ENCODE measurements at regions not wholly inside any gene's neighbourhood (a gene's known extent, or its start where the extent isn't known, plus 50 kb on each side); places are given as distances from the start of the nearest gene placed in this dataset.

DNA sequence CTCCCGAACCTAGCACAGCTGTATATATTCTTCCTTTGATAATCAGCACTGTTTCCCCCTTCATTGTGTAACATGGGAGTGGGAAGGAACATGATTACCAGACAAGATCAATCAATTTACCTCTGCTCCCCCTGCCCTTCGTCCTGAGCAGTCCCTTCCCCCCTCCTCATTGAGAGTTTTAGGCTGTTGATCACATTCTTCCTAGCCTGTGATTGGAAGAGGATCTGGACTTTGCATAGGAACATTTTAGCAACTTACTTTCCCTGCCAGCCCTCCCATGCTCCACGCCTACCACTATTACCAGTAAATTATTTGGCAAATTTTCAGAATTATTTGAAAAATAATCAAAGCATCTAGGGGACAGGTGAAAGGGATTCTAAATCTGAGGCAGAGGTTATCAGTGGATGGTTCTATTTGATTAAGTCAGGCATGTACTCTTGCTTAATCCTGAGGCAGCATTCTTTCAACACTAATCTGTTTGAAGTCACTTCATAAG, 62.7 kb upstream of the ABCD3 start:
- Histone ChIP-seq H3K36me3 (ENCODE audit: control insufficient read depth, insufficient read depth, low read length) (no peaks in the 10 kb centered on the region), H3K9ac (ENCODE audit: extremely low read depth, low read length, poor library complexity, severe bottlenecking) (no peak overlapping the region), H3K9me3 (ENCODE audit: control insufficient read depth, low read length) (no peaks in the 10 kb centered on the region), H3K4me3 (ENCODE audit: low read length) (no peak overlapping the region), H3K27ac (ENCODE audit: low read depth, low read length) (no peak overlapping the region), H3K4me1 (ENCODE audit: control insufficient read depth, insufficient read depth, low read length) (peaks cover 8% of the 10 kb centered on the region), H3K27me3 (ENCODE audit: control insufficient read depth, insufficient read depth, low read length, poor library complexity, severe bottlenecking) (no peaks in the 10 kb centered on the region)
- TF ChIP-seq, protein P1, sequence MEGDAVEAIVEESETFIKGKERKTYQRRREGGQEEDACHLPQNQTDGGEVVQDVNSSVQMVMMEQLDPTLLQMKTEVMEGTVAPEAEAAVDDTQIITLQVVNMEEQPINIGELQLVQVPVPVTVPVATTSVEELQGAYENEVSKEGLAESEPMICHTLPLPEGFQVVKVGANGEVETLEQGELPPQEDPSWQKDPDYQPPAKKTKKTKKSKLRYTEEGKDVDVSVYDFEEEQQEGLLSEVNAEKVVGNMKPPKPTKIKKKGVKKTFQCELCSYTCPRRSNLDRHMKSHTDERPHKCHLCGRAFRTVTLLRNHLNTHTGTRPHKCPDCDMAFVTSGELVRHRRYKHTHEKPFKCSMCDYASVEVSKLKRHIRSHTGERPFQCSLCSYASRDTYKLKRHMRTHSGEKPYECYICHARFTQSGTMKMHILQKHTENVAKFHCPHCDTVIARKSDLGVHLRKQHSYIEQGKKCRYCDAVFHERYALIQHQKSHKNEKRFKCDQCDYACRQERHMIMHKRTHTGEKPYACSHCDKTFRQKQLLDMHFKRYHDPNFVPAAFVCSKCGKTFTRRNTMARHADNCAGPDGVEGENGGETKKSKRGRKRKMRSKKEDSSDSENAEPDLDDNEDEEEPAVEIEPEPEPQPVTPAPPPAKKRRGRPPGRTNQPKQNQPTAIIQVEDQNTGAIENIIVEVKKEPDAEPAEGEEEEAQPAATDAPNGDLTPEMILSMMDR (conservative IDR thresholded peaks at IDR 0.05), result no peak
- Mint-ChIP-seq H3K4me1 (peaks cover 9% of the 10 kb centered on the region), H3K27me3 (ENCODE audit: insufficient read depth) (peaks cover 7% of the 10 kb centered on the region), H3K36me3 (ENCODE audit: low read depth) (no peaks in the 10 kb centered on the region), H3K4me3 (no peak overlapping the region), H3K9me3 (no peaks in the 10 kb centered on the region), H3K27ac (no peak overlapping the region)
- no peak for DNase-seq
- 29% methylated on average over 1 of the region's 3 CpGs; no CpG with 5 or more reads in 1 of the 2 experiments for WGBS, 2 experiments (ENCODE audit: insufficient coverage in 1 of 2, insufficient read length in 1 of 2)

DNA sequence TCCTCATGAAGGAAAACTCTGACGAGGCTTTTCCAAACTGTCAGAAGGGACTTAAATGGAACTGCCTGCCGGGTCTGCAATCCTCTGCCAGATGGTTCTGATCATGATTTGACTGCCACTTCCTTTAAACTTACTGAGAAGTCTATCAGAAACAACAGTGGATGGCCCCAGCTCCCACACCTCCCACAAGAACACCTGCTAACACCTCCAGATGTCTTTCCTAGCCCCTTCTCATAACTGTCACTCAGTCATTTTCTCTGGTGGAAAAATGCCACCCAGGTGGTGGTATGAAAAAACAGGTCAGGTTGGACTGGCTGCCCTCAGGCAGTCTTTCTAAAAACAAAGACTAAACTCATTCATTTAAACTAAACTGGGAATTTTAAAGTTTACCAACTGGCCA, 66.7 kb upstream of the ABCD3 start:
- H3K4me1 Mint-ChIP-seq, result peaks cover 12% of the 10 kb centered on the region

DNA sequence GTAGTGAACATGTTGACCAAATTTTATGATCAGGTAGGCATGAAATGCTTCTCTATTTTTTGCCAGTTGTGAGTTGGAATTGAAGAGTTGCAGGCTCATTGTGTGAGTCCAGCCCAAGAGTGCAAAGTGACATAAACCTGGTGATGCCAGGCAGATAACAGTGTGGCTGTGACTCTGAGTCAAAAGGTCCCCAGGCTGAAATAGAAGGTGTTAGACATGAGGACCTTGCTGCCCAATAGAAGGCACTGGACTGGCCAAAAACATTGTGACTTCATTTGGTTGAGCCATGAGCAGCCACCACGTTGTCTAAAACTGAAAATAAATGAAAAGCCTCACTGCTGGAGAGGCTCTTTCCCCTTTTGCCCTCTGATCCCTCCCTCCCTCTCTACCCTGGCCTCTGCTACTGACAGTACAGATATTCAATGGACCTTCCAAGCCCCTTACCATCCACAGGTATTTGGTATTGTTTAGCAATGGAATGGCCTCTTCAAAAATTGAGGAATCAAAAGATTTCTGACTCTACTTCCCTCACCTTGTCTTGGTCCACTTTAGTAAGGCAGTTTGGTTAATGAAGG, 67.8 kb upstream of the ABCD3 start:
- TF ChIP-seq, protein P1 (conservative IDR thresholded peaks at IDR 0.05), result no peak
- Histone ChIP-seq H3K27ac (ENCODE audit: low read depth, low read length) (no peak overlapping the region), H3K36me3 (ENCODE audit: control insufficient read depth, insufficient read depth, low read length) (no peaks in the 10 kb centered on the region), H3K4me1 (ENCODE audit: control insufficient read depth, insufficient read depth, low read length) (peaks cover 2% of the 10 kb centered on the region), H3K27me3 (ENCODE audit: control insufficient read depth, insufficient read depth, low read length, poor library complexity, severe bottlenecking) (no peaks in the 10 kb centered on the region), H3K9ac (ENCODE audit: extremely low read depth, low read length, poor library complexity, severe bottlenecking) (no peak overlapping the region), H3K4me3 (ENCODE audit: low read length) (no peak overlapping the region), H3K9me3 (ENCODE audit: control insufficient read depth, low read length) (no peaks in the 10 kb centered on the region)
- Mint-ChIP-seq H3K36me3 (ENCODE audit: low read depth) (no peaks in the 10 kb centered on the region), H3K27me3 (ENCODE audit: insufficient read depth) (peaks cover 10% of the 10 kb centered on the region), H3K9me3 (peaks cover 1% of the 10 kb centered on the region), H3K4me3 (no peak overlapping the region), H3K27ac (no peak overlapping the region), H3K4me1 (peaks cover 5% of the 10 kb centered on the region)
- WGBS, 2 experiments (ENCODE audit: insufficient coverage in 1 of 2, insufficient read length in 1 of 2), result 46 to 50% methylated on average over 1 of the region's 1 CpG
- no peak for DNase-seq

More for the DNA sequence above, 66.7 kb upstream of the ABCD3 start:
- DNase-seq, result no peak
- H3K36me3 ChIP-seq (ENCODE audit: control insufficient read depth, insufficient read depth, low read length), result no peaks in the 10 kb centered on the region
- Mint-ChIP-seq H3K27me3 (ENCODE audit: insufficient read depth) (peaks cover 10% of the 10 kb centered on the region), H3K36me3 (ENCODE audit: low read depth) (no peaks in the 10 kb centered on the region), H3K27ac (no peak overlapping the region), H3K4me3 (no peak overlapping the region), H3K9me3 (peaks cover 1% of the 10 kb centered on the region)
- no peak overlapping the region for H3K27ac ChIP-seq (ENCODE audit: low read depth, low read length)
- no peak overlapping the region for H3K4me3 ChIP-seq (ENCODE audit: low read length)
- no peaks in the 10 kb centered on the region for H3K27me3 ChIP-seq (ENCODE audit: control insufficient read depth, insufficient read depth, low read length, poor library complexity, severe bottlenecking)
- H3K9ac ChIP-seq (ENCODE audit: extremely low read depth, low read length, poor library complexity, severe bottlenecking), result no peak overlapping the region
- H3K9me3 ChIP-seq (ENCODE audit: control insufficient read depth, low read length), result no peaks in the 10 kb centered on the region
- 66 to 75% methylated on average over 2 of the region's 2 CpGs for WGBS, 2 experiments (ENCODE audit: insufficient coverage in 1 of 2, insufficient read length in 1 of 2)
- H3K4me1 ChIP-seq (ENCODE audit: control insufficient read depth, insufficient read depth, low read length), result peaks cover 8% of the 10 kb centered on the region
- TF ChIP-seq, protein P1 (conservative IDR thresholded peaks at IDR 0.05), result no peak

All from endodermal cell (in vitro differentiated cells).